Psoas muscle (tissue), 7 donors: ENCODE measurements at regions not wholly inside any gene's neighbourhood (a gene's known extent, or its start where the extent isn't known, plus 50 kb on each side); places are given as distances from the start of the nearest gene placed in this dataset.

ENCODE experiments used
- ATAC-seq, 4 donors: fragments of 200-7000 bp; cut with Tn5 transposase; one replicate each; pipeline ENCODE4 v1.9.1; 2020; ENCODE audit warnings: moderate library complexity in 3 of 4, mild to moderate bottlenecking in 2 of 4
- DNase-seq, 2 donors: peaks; one replicate each; pipeline ENCODE4 v3.0.0-alpha.2; 2020
- H3K27ac ChIP-seq: fragments of 200-600 bp; one replicate; pipeline ENCODE4 v1.8.0; 2022
- H3K27me3 ChIP-seq, 3 donors: fragments of 200-600 bp in 1 of 3; one replicate each; pipeline versions ENCODE4 v1.6.1 to v1.8.0; 2013 to 2022; ENCODE audit warnings: low read length in 2 of 3, mild to moderate bottlenecking in 2 of 3, moderate library complexity in 1 of 3; ENCODE audit not compliant: insufficient read depth in 3 of 3
- H3K36me3 ChIP-seq, 2 donors: fragments of 200-600 bp in 1 of 2; one replicate each; pipeline versions ENCODE4 v1.6.1 to v1.8.0; 2013 to 2022; ENCODE audit warnings: low read depth in 1 of 2, mild to moderate bottlenecking in 1 of 2, moderate library complexity in 1 of 2; ENCODE audit not compliant: insufficient read depth in 1 of 2
- H3K4me1 ChIP-seq: fragments of 200-600 bp; one replicate; pipeline ENCODE4 v1.8.0; 2022
- H3K4me3 ChIP-seq: fragments of 200-600 bp; one replicate; pipeline ENCODE4 v1.8.0; 2022; ENCODE audit warnings: mild to moderate bottlenecking
- H3K9me3 ChIP-seq: fragments of 200-600 bp; one replicate; pipeline ENCODE4 v1.8.0; 2022
- WGBS, 3 donors: extraction: QIAGEN DNeasy Blood & Tissue Kit; methylation state at CpG; one replicate each; pipeline versions ENCODE4 v1.1.6 to v1.1.7; 2013; 5-methylcytosine and 5-hydroxymethylcytosine counted together
- intact Hi-C, 2 donors: fragments of 100-400 bp; cut with DNase I; formaldehyde crosslinking; loops; one replicate each; pipeline versions ENCODE4 v1.11.0 to v1.14.2; 2022
- TF ChIP-seq, protein P1 (sequence below): fragments of 200-600 bp; IDR thresholded peaks from one replicate; pipeline ENCODE4 v1.8.0; 2022; ENCODE audit warnings: antibody characterized with exemption
- donor health status: healthy with polysubstance abuse.
- donor health status: DM: no; HTN: no; CAD: no; lungs with moderate emphysema.
- donor health status: Bipolar disorder and iron deficiency.
- donor health status: healthy.
- donor health status: DM: yes; HTN: yes; CAD: no.
- donor health status: DM: no; HTN: no; CAD: no.
- donor health status: DM: yes; HTN: yes; CAD: no.

DNA sequence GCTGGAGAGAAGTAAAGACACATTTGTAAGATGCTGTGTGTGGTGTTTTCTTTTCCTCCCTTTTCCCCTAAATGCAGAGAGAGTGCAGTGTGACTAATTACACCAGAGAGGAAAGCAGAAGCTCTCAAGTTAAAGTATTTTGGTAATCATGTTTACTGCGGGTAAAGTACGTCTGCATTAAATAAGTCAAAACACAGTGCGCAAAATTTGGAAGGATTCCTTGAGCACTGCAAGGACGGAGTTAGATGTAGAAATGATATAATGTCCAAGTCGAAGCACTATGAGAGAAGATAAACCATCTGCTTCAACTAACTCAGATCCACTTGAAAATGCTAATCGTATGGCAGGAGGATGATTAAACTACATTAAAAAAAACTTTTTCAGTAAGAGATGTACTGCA, 766.5 kb downstream of the RNF144A start:
- intact Hi-C loops: no loop called here
- 79 to 85% (median 82%) methylated on average over 6 of the region's 6 CpGs for WGBS, 3 donors

DNA sequence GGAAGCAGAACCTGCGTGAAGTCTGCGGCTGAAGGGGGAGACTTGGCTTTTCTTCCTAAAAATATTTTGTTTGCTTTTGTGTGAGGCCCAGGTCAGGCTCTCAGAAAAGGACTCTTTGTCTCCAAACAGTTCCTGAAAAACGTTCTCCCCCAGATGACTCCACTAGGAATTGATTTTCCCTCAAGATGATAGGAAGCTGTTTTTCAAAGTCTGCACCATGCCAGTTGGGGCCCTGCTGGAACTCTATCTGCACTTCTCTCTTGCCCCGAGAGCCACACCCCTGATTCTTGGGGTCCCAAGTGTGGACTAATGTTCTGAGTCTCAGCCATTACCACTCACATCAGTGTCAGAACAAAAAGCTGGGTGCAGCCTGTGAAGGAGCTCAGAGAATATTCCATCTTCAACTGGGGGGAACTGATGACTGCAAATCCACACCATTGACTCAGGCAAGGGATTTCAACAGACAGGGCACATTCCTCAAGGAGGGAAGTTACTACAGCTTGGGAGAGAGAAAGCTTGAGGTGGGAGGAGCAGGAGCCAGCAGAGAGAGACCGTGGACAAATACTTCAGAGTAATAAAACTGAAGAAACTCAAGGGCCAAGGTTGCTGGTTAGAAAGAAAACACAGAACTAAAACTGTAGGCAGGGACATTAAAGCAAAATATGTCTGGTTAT, 768.3 kb downstream of the RNF144A start:
- DNase-seq (no peak), ATAC-seq (no peak)
- intact Hi-C loops: no loop called here
- Histone ChIP-seq H3K36me3 (no peaks in the 10 kb centered on the region), H3K27me3 (no peaks in the 10 kb centered on the region), H3K4me3 (no peak overlapping the region), H3K27ac (no peak overlapping the region), H3K9me3 (no peaks in the 10 kb centered on the region), H3K4me1 (no peaks in the 10 kb centered on the region)
- WGBS, 3 donors: 63 to 65% (median 64%) methylated on average over 5 of the region's 5 CpGs
- TF ChIP-seq, protein P1, sequence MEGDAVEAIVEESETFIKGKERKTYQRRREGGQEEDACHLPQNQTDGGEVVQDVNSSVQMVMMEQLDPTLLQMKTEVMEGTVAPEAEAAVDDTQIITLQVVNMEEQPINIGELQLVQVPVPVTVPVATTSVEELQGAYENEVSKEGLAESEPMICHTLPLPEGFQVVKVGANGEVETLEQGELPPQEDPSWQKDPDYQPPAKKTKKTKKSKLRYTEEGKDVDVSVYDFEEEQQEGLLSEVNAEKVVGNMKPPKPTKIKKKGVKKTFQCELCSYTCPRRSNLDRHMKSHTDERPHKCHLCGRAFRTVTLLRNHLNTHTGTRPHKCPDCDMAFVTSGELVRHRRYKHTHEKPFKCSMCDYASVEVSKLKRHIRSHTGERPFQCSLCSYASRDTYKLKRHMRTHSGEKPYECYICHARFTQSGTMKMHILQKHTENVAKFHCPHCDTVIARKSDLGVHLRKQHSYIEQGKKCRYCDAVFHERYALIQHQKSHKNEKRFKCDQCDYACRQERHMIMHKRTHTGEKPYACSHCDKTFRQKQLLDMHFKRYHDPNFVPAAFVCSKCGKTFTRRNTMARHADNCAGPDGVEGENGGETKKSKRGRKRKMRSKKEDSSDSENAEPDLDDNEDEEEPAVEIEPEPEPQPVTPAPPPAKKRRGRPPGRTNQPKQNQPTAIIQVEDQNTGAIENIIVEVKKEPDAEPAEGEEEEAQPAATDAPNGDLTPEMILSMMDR: no peak

More for the DNA sequence above, 766.5 kb downstream of the RNF144A start:
- TF ChIP-seq, protein P1: no peak
- ATAC-seq (no peak), DNase-seq (no peak)
- H3K9me3 ChIP-seq: no peaks in the 10 kb centered on the region
- no peak overlapping the region for H3K4me3 ChIP-seq
- H3K4me1 ChIP-seq: no peaks in the 10 kb centered on the region
- no peaks in the 10 kb centered on the region for H3K27me3 ChIP-seq
- no peaks in the 10 kb centered on the region for H3K36me3 ChIP-seq
- no peak overlapping the region for H3K27ac ChIP-seq

DNA sequence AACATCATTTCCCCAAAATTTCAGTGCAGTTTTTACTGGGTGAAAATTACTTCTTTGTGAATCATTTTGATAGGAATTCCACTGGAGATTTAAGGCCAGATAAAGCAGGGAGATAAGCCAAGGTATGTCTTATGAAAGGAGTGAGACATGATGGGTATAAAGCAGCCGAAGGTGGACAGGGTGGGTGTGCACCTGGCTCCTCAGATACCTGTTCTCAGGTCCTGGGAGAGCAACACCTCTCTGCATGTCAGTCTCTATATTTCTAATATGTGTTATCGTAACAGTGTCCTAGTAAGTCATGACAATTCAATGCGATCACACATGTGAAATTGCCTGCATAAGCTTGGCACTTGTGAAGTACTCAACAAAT, 768.8 kb downstream of the RNF144A start:
- TF ChIP-seq, protein P1: no peak
- DNase-seq (no peak), ATAC-seq (no peak)
- no peaks in the 10 kb centered on the region for H3K4me1 ChIP-seq
- no peaks in the 10 kb centered on the region for H3K36me3 ChIP-seq
- WGBS, 3 donors: 88 to 93% (median 92%) methylated on average over 3 of the region's 3 CpGs
- H3K4me3 ChIP-seq: no peak overlapping the region
- intact Hi-C loops: no loop called here
- no peaks in the 10 kb centered on the region for H3K27me3 ChIP-seq
- no peaks in the 10 kb centered on the region for H3K9me3 ChIP-seq
- no peak overlapping the region for H3K27ac ChIP-seq

DNA sequence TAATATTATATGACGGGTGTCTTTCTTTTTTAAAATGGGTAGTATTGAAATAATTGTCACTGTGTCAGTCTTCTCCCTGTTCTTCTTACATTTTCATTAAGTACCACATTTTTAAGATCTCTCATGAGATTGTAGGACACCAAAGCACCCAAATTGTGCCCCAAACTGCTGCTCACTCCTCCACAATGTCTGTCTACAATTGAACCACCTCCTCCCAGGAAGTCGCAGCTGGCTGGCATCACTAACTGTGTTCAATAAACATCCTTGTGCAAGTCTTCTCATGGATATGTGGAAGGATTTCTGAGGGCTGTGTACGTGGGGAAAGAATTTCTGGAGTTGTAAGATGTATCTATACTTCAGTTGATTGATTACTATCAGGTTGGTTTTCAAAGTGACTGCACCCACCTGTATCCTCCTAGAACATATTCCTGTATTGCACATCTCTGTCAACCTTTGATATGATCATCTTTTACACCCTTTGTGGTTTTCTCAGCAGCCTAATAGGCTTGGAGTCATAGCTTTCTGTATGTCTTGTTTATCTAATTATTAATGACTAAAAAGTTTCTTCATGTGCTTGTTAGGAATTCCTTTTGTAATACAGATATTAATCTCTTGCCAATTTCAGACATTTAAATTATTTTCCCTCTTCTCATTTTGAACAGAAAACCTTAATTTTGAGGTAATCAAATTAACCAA, 774.9 kb downstream of the RNF144A start:
- H3K27me3 ChIP-seq: no peaks in the 10 kb centered on the region
- TF ChIP-seq, protein P1: no peak
- ATAC-seq: no peak
- intact Hi-C loops: no loop called here
- no peaks in the 10 kb centered on the region for H3K9me3 ChIP-seq
- no peaks in the 10 kb centered on the region for H3K4me1 ChIP-seq
- H3K4me3 ChIP-seq: no peak overlapping the region
- no peak overlapping the region for H3K27ac ChIP-seq
- WGBS, 3 donors: 70 to 78% (median 74%) methylated on average over 3 of the region's 3 CpGs
- no peaks in the 10 kb centered on the region for H3K36me3 ChIP-seq
- DNase-seq: no peak
